BJ (cell line): ENCODE measurements at regions not wholly inside any gene's neighbourhood (a gene's known extent, or its start where the extent isn't known, plus 50 kb on each side); places are given as distances from the start of the nearest gene placed in this dataset.

Experiments
- CTCF ChIA-PET: fragments of 350-600 bp; formaldehyde crosslinking; extraction: SDS; loops from one replicate; lab custom pipeline; 2021; ENCODE audit warnings: antibody characterized with exemption, inconsistent platforms; lab: Yijun Ruan, JAX
- POLR2A ChIA-PET: fragments of 300-600 bp; sonication (Branson Sonifier 250); formaldehyde crosslinking; extraction: SDS; loops from one replicate; lab custom pipeline; 2021; ENCODE audit warnings: antibody characterized with exemption; lab: Charles Lee
- DNase-seq: peaks from one replicate; pipeline ENCODE4 v3.0.0-alpha.2; 2011; ENCODE audit warnings: low read depth
- H3K27me3 ChIP-seq: 2 replicates; pipeline ENCODE4 v1.6.0; 2011; ENCODE audit warnings: low read length; ENCODE audit not compliant: control insufficient read depth, insufficient read depth
- H3K36me3 ChIP-seq: 2 replicates; pipeline ENCODE4 v1.5.1; 2011; ENCODE audit warnings: low read length; ENCODE audit not compliant: control insufficient read depth, insufficient read depth
- H3K4me3 ChIP-seq: 2 replicates; pipeline ENCODE4 v1.5.1; 2011; ENCODE audit warnings: low read depth, mild to moderate bottlenecking, control low read depth, low read length
- CTCF ChIP-seq: IDR thresholded peaks from 2 replicates; pipeline ENCODE4 v1.5.1; 2011; ENCODE audit warnings: low read depth, mild to moderate bottlenecking, control low read depth, inconsistent platforms, low read length, moderate library complexity; ENCODE audit not compliant: insufficient read depth

GRCh38 chr4:175048906-175049305, 130.7 kb downstream of the ADAM29 start:
- ChIA-PET POLR2A (no interaction called here), CTCF (no interaction called here)
- TF ChIP-seq CTCF = no peak
- no peak for DNase-seq
- Histone ChIP-seq H3K36me3 (no peaks in the 10 kb centered on the region), H3K27me3 (no peaks in the 10 kb centered on the region), H3K4me3 (no peak overlapping the region)

GRCh38 chr4:175051974-175052373, 133.8 kb downstream of the ADAM29 start:
- CTCF ChIA-PET = no interaction called here
- POLR2A ChIA-PET = no interaction called here
- DNase-seq = no peak
- Histone ChIP-seq H3K36me3 (no peaks in the 10 kb centered on the region), H3K27me3 (no peaks in the 10 kb centered on the region), H3K4me3 (no peak overlapping the region)
- no peak for TF ChIP-seq CTCF

- Histone ChIP-seq H3K36me3 (no peaks in the 10 kb centered on the region), H3K4me3 (no peak overlapping the region), H3K27me3 (no peaks in the 10 kb centered on the region)
- no peak for TF ChIP-seq CTCF
- no peak for DNase-seq
- CTCF ChIA-PET = no interaction called here
- POLR2A ChIA-PET = no interaction called here
Measured at GRCh38 chr4:175054980-175055379, 136.8 kb downstream of the ADAM29 start.

GRCh38 chr4:175062183-175062592, 144.0 kb downstream of the ADAM29 start:
- ChIA-PET POLR2A (no interaction called here), CTCF (no interaction called here)
- no peak for DNase-seq
- Histone ChIP-seq H3K36me3 (no peaks in the 10 kb centered on the region), H3K27me3 (no peaks in the 10 kb centered on the region), H3K4me3 (no peak overlapping the region)
- TF ChIP-seq CTCF = no peak

- H3K4me3 ChIP-seq = no peak overlapping the region
- H3K36me3 ChIP-seq = no peaks in the 10 kb centered on the region
- H3K27me3 ChIP-seq = no peaks in the 10 kb centered on the region
- TF ChIP-seq CTCF = no peak
- no peak for DNase-seq
- ChIA-PET POLR2A (no interaction called here), CTCF (no interaction called here)
Measured at GRCh38 chr4:175065228-175065627, 147.1 kb downstream of the ADAM29 start.
